SK-N-MC (cell line): ENCODE measurements at regions not wholly inside any gene's neighbourhood (a gene's known extent, or its start where the extent isn't known, plus 50 kb on each side); places are given as distances from the start of the nearest gene placed in this dataset.

ENCODE experiments used
- EZH2 ChIP-seq: fragments of 200-600 bp; sonication (generic); IDR thresholded peaks from one replicate; pipeline ENCODE4 v1.6.1; 2017; ENCODE audit warnings: antibody characterized with exemption
- FOXP2 ChIP-seq: optimal IDR thresholded peaks from 2 replicates; pipeline ENCODE3; 2011; ENCODE audit warnings: mild to moderate bottlenecking, moderate library complexity; ENCODE audit not compliant: insufficient read depth; ENCODE audit errors: extremely low read length, control extremely low read depth
- POLR2AphosphoS5 ChIP-seq: IDR thresholded peaks from 2 replicates; pipeline ENCODE4 v1.6.1; 2012; ENCODE audit warnings: mild to moderate bottlenecking, low read depth, low read length, borderline replicate concordance

GRCh38 chr14:71322655-71323250 is 415.5 kb downstream of the PCNX1 start:
- TF ChIP-seq POLR2AphosphoS5 (no peak), EZH2 (no peak), FOXP2 (no peak)
